A549 (cell line): ENCODE measurements at regions not wholly inside any gene's neighbourhood (a gene's known extent, or its start where the extent isn't known, plus 50 kb on each side); places are given as distances from the start of the nearest gene placed in this dataset.

Experiments used
- ATAC-seq, 2 experiments: fragments of 200-7000 bp in 1 of 2; fragments of >200 bp in 1 of 2; cut with Nextera tagmentation in 1 of 2; cut with Tn5 transposase in 1 of 2; 3 replicates each; pipeline versions ENCODE4 v1.8.0 to v1.9.1; 2018 to 2020; ENCODE audit warnings: mild to moderate bottlenecking in 1 of 2, moderate library complexity in 1 of 2
- CTCF ChIA-PET: fragments of 300-600 bp; sonication (Branson Sonifier 250); formaldehyde crosslinking; extraction: SDS; loops from one replicate; lab custom pipeline; 2021; ENCODE audit warnings: antibody characterized with exemption, inconsistent platforms; lab: Yijun Ruan, JAX
- POLR2A ChIA-PET: fragments of 350-600 bp; formaldehyde crosslinking; extraction: SDS; loops from one replicate; lab custom pipeline; 2021; ENCODE audit warnings: antibody characterized with exemption, inconsistent platforms; lab: Yijun Ruan, JAX
- DNase-seq, 2 experiments: peaks; one replicate each; pipeline versions ENCODE4 v3.0.0 to v3.0.0-alpha.2; 2011 to 2016; ENCODE audit warnings: low read depth in 1 of 2, low spot score in 1 of 2
- FAIRE-seq: peaks from 2 replicates; lab custom pipeline; 2011; peaks lifted over from hg19 to GRCh38; lab: Jason Lieb, UNC
- H3K27ac ChIP-seq, 2 experiments: fragments of >200 bp; sonication (Bioruptor Twin); formaldehyde crosslinking; 3 replicates each; pipeline ENCODE4 v1.5.1; 2016 to 2017
- H3K4me1 ChIP-seq: fragments of >200 bp; sonication (Bioruptor Twin); formaldehyde crosslinking; 3 replicates; pipeline ENCODE4 v1.6.1; 2016
- H3K4me2 ChIP-seq: fragments of >200 bp; sonication (Bioruptor Twin); formaldehyde crosslinking; 3 replicates; pipeline ENCODE4 v1.6.1; 2016
- H3K4me3 ChIP-seq: fragments of >200 bp; sonication (Bioruptor Twin); formaldehyde crosslinking; 3 replicates; pipeline ENCODE4 v1.5.1; 2016
- H3K9me3 ChIP-seq: fragments of >200 bp; sonication (Bioruptor Twin); formaldehyde crosslinking; 3 replicates; pipeline ENCODE4 v1.6.1; 2016
- BHLHE40 ChIP-seq: IDR thresholded peaks from 2 replicates; pipeline ENCODE4 v1.6.1; 2012; ENCODE audit warnings: low read depth, low read length, inconsistent platforms
- CHD4 ChIP-seq: fragments of 200-600 bp; sonication (generic); IDR thresholded peaks from 2 replicates; pipeline ENCODE4 v1.6.1; 2016; ENCODE audit warnings: antibody characterized with exemption, mild to moderate bottlenecking, borderline replicate concordance
- CTCF ChIP-seq: fragments of >200 bp; sonication (Bioruptor Twin); formaldehyde crosslinking; IDR thresholded peaks from 3 replicates; pipeline ENCODE4 v1.5.1; 2016
- EHF ChIP-seq: fragments of 250-450 bp; sonication (Bioruptor Pico); IDR thresholded peaks from 2 replicates; pipeline ENCODE4 v1.5.0; 2020; ENCODE audit warnings: mild to moderate bottlenecking
- ELK1 ChIP-seq: fragments of 150-350 bp; IDR thresholded peaks from 2 replicates; pipeline ENCODE4 v1.6.1; 2014; ENCODE audit warnings: low read depth, mild to moderate bottlenecking, low read length
- EP300 ChIP-seq, 2 experiments: fragments of >200 bp; sonication (Bioruptor Twin); formaldehyde crosslinking; IDR thresholded peaks; 2 replicates in 1 of 2; 3 replicates in 1 of 2; pipeline ENCODE4 v1.6.1; 2016 to 2017
- FOSB ChIP-seq: fragments of 250-450 bp; sonication (Bioruptor Pico); IDR thresholded peaks from 2 replicates; pipeline ENCODE4 v1.5.0; 2020; ENCODE audit warnings: mild to moderate bottlenecking, moderate library complexity
- FOXS1 ChIP-seq: fragments of 250-450 bp; sonication (Bioruptor Pico); IDR thresholded peaks from 2 replicates; pipeline ENCODE4 v1.5.0; 2020; ENCODE audit warnings: mild to moderate bottlenecking, moderate library complexity
- GATA3 ChIP-seq: IDR thresholded peaks from 2 replicates; pipeline ENCODE4 v1.6.1; 2012; ENCODE audit warnings: borderline replicate concordance
- HDAC2 ChIP-seq: fragments of 200-600 bp; sonication (generic); IDR thresholded peaks from 2 replicates; pipeline ENCODE4 v1.6.1; 2016
- HOXA7 ChIP-seq: fragments of 250-450 bp; sonication (Bioruptor Pico); IDR thresholded peaks from 2 replicates; pipeline ENCODE4 v1.5.0; 2020; ENCODE audit warnings: mild to moderate bottlenecking, moderate library complexity
- HOXB13 ChIP-seq: fragments of 250-450 bp; sonication (Bioruptor Pico); IDR thresholded peaks from 2 replicates; pipeline ENCODE4 v1.5.0; 2020; ENCODE audit warnings: low read depth, mild to moderate bottlenecking, moderate library complexity
- KDM5A ChIP-seq: fragments of 200-600 bp; sonication (generic); IDR thresholded peaks from 2 replicates; pipeline ENCODE4 v1.6.1; 2016; ENCODE audit warnings: antibody characterized with exemption, mild to moderate bottlenecking
- MAFK ChIP-seq: fragments of 450-650 bp; IDR thresholded peaks from 2 replicates; pipeline ENCODE4 v1.6.1; 2014; ENCODE audit not compliant: partially characterized antibody
- MAX ChIP-seq: IDR thresholded peaks from 2 replicates; pipeline ENCODE4 v1.6.1; 2012
- NFE2L2 ChIP-seq: fragments of 150-350 bp; conservative IDR thresholded peaks from 2 replicates; pipeline ENCODE4 v1.6.1; 2014; ENCODE audit warnings: low read length
- NPAS2 ChIP-seq: fragments of 250-450 bp; sonication (Bioruptor Pico); IDR thresholded peaks from 2 replicates; pipeline ENCODE4 v1.8.0; 2022; ENCODE audit warnings: mild to moderate bottlenecking, moderate library complexity, borderline replicate concordance
- RNF2 ChIP-seq: fragments of 200-600 bp; sonication (generic); IDR thresholded peaks from 2 replicates; pipeline ENCODE4 v1.6.1; 2016; ENCODE audit warnings: low read depth, mild to moderate bottlenecking, antibody characterized with exemption, moderate library complexity, borderline replicate concordance
- SREBF2 ChIP-seq: fragments of 450-650 bp; IDR thresholded peaks from 2 replicates; pipeline ENCODE4 v1.6.1; 2014; ENCODE audit warnings: mild to moderate bottlenecking, moderate library complexity
- USF2 ChIP-seq: fragments of 450-650 bp; IDR thresholded peaks from 2 replicates; pipeline ENCODE4 v1.6.1; 2014; ENCODE audit warnings: antibody characterized with exemption
- ZSCAN20 ChIP-seq: fragments of 250-450 bp; sonication (Bioruptor Pico); IDR thresholded peaks from 2 replicates; pipeline ENCODE4 v1.8.0; 2022; ENCODE audit warnings: mild to moderate bottlenecking, moderate library complexity
- WGBS: methylation state at CpG from one replicate; pipeline ENCODE4 v1.1.6; 2017; ENCODE audit errors: missing lambda C conversion rate; 5-methylcytosine and 5-hydroxymethylcytosine counted together

GRCh38 chr9:32875242-32875641 lies 91.9 kb downstream of the TMEM215 start:
- no peak for FAIRE-seq
- Histone ChIP-seq H3K4me3 (no peak overlapping the region), H3K4me1 (no peaks in the 10 kb centered on the region), H3K27ac (no peak overlapping the region), H3K9me3 (no peaks in the 10 kb centered on the region), H3K4me2 (no peak overlapping the region)
- ChIA-PET POLR2A (no interaction called here), CTCF (no interaction called here)
- TF ChIP-seq HDAC2 (no peak), FOXS1 (CRISPR knock-in tag) (no peak), EP300 (IDR thresholded peaks at IDR 0.05) (no peak), BHLHE40 (no peak), CTCF (no peak), EHF (CRISPR knock-in tag) (no peak), FOSB (CRISPR knock-in tag) (no peak), MAX (no peak), USF2 (no peak), NFE2L2 (no peak), ELK1 (no peak)
- WGBS: 56% methylated on average over 1 of the region's 1 CpG
- ATAC-seq: no peak
- DNase-seq: no peak

GRCh38 chr9:32875748-32876147 lies 92.4 kb downstream of the TMEM215 start:
- TF ChIP-seq SREBF2 (no peak), USF2 (no peak), RNF2 (no peak), ELK1 (no peak)
- ChIA-PET POLR2A (no interaction called here), CTCF (no interaction called here)
- WGBS: 4% methylated on average over 3 of the region's 3 CpGs
- no peak for DNase-seq
- Histone ChIP-seq H3K4me1 (no peaks in the 10 kb centered on the region), H3K4me2 (no peak overlapping the region), H3K27ac (no peak overlapping the region), H3K4me3 (no peak overlapping the region), H3K9me3 (no peaks in the 10 kb centered on the region)
- ATAC-seq: no peak
- FAIRE-seq: no peak

GRCh38 chr9:32877103-32877502 lies 93.8 kb downstream of the TMEM215 start:
- Histone ChIP-seq H3K4me1 (no peaks in the 10 kb centered on the region), H3K9me3 (no peaks in the 10 kb centered on the region), H3K4me3 (no peak overlapping the region), H3K27ac (no peak overlapping the region), H3K4me2 (no peak overlapping the region)
- ATAC-seq: no peak
- no peak for DNase-seq
- 26% methylated on average over 3 of the region's 3 CpGs for WGBS
- no peak for TF ChIP-seq HOXA7
- TF ChIP-seq ZSCAN20 (CRISPR knock-in tag): no peak
- TF ChIP-seq ELK1: no peak
- TF ChIP-seq MAX: no peak
- TF ChIP-seq MAFK: no peak
- no peak for TF ChIP-seq KDM5A
- TF ChIP-seq GATA3: no peak
- no peak for TF ChIP-seq HOXB13 (CRISPR knock-in tag)
- no peak for TF ChIP-seq NPAS2 (CRISPR knock-in tag)
- no peak for TF ChIP-seq RNF2
- no peak for TF ChIP-seq CHD4
- no peak for TF ChIP-seq EP300 (IDR thresholded peaks at IDR 0.05)
- POLR2A ChIA-PET: no interaction called here
- CTCF ChIA-PET: no interaction called here
- no peak for FAIRE-seq
